Spleen (tissue), 7 donors: ENCODE measurements at regions not wholly inside any gene's neighbourhood (a gene's known extent, or its start where the extent isn't known, plus 50 kb on each side); places are given as distances from the start of the nearest gene placed in this dataset.

Source experiments
- POLR2A ChIP-seq, 3 donors: fragments of 450-650 bp; IDR thresholded peaks; one replicate each; pipeline ENCODE4 v1.5.1; 2017; ENCODE audit warnings: antibody characterized with exemption in 3 of 3, mild to moderate bottlenecking in 1 of 3
- POLR2AphosphoS5 ChIP-seq, 3 donors: sonication (generic); formaldehyde crosslinking; IDR thresholded peaks; one replicate each; pipeline ENCODE4 v1.5.1; 2017; ENCODE audit warnings: antibody characterized with exemption in 3 of 3
- TF ChIP-seq, protein P1 (sequence below), 11 experiments: fragments of 200-600 bp in 7 of 11; fragments of 450-650 bp in 4 of 11; sonication (generic) in 4 of 11; IDR thresholded peaks in 8 of 11; conservative IDR thresholded peaks in 3 of 11; 1 replicate in 7 of 11; 2 replicates in 4 of 11; pipeline versions ENCODE4 v1.4.0 to v1.8.0; 2016 to 2021; ENCODE audit warnings: antibody characterized with exemption in 11 of 11, inconsistent platforms in 4 of 11, mild to moderate bottlenecking in 1 of 11
- donor health status: DM: no; HTN: no; CAD: no; lungs with moderate emphysema.
- donor health status: DM: no; HTN: no; CAD: no.
- donor health status: DM: no; HTN: no; CAD: no.

GRCh38 chr4:34220601-34221000 lies 2023.7 kb downstream of the ARAP2 start:
- TF ChIP-seq POLR2AphosphoS5 (IDR thresholded peaks at IDR 0.05) (no peak), POLR2A (IDR thresholded peaks at IDR 0.05) (no peak)
- TF ChIP-seq, protein P1, sequence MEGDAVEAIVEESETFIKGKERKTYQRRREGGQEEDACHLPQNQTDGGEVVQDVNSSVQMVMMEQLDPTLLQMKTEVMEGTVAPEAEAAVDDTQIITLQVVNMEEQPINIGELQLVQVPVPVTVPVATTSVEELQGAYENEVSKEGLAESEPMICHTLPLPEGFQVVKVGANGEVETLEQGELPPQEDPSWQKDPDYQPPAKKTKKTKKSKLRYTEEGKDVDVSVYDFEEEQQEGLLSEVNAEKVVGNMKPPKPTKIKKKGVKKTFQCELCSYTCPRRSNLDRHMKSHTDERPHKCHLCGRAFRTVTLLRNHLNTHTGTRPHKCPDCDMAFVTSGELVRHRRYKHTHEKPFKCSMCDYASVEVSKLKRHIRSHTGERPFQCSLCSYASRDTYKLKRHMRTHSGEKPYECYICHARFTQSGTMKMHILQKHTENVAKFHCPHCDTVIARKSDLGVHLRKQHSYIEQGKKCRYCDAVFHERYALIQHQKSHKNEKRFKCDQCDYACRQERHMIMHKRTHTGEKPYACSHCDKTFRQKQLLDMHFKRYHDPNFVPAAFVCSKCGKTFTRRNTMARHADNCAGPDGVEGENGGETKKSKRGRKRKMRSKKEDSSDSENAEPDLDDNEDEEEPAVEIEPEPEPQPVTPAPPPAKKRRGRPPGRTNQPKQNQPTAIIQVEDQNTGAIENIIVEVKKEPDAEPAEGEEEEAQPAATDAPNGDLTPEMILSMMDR (IDR thresholded peaks at IDR 0.05 in 8 of 11, conservative IDR thresholded peaks at IDR 0.05 in 3 of 11): no peak
